H9 (cell line): ENCODE measurements at regions not wholly inside any gene's neighbourhood (a gene's known extent, or its start where the extent isn't known, plus 50 kb on each side); places are given as distances from the start of the nearest gene placed in this dataset.

Experiments
- DNase-seq: peaks from one replicate; pipeline ENCODE4 v3.0.0-alpha.2; 2017
- H2AFZ ChIP-seq: one replicate; pipeline ENCODE4 v1.6.1; 2013; ENCODE audit warnings: mild to moderate bottlenecking, low read length, control low read depth, moderate library complexity
- H2AK5ac ChIP-seq: 2 replicates; pipeline ENCODE4 v1.6.1; 2013; ENCODE audit warnings: low read length, control low read depth, mixed read lengths; ENCODE audit not compliant: insufficient read length
- H2BK120ac ChIP-seq: one replicate; pipeline ENCODE4 v1.6.1; 2013; ENCODE audit warnings: low read depth, mild to moderate bottlenecking, low read length, control low read depth, inconsistent platforms; ENCODE audit not compliant: poor library complexity, severe bottlenecking
- H2BK12ac ChIP-seq: 2 replicates; pipeline ENCODE4 v1.6.1; 2013; ENCODE audit warnings: low read length, control low read depth, mixed read lengths, low read depth; ENCODE audit not compliant: insufficient read length
- H2BK15ac ChIP-seq: 2 replicates; pipeline ENCODE4 v1.6.1; 2013; ENCODE audit warnings: low read depth, low read length, control low read depth
- H2BK20ac ChIP-seq: one replicate; pipeline ENCODE4 v1.6.1; 2013; ENCODE audit warnings: low read depth, mild to moderate bottlenecking, low read length, control low read depth, inconsistent platforms; ENCODE audit not compliant: poor library complexity, severe bottlenecking
- H2BK5ac ChIP-seq: 2 replicates; pipeline ENCODE4 v1.6.1; 2013; ENCODE audit warnings: low read length, control low read depth, mixed read lengths; ENCODE audit not compliant: insufficient read length
- H3K14ac ChIP-seq: 2 replicates; pipeline ENCODE4 v1.6.1; 2013; ENCODE audit warnings: low read length, control low read depth; ENCODE audit not compliant: insufficient read depth
- H3K18ac ChIP-seq: 2 replicates; pipeline ENCODE4 v1.6.1; 2013; ENCODE audit warnings: low read depth, mild to moderate bottlenecking, mixed read lengths, low read length, control low read depth; ENCODE audit not compliant: insufficient read length
- H3K23ac ChIP-seq: 2 replicates; pipeline ENCODE4 v1.6.1; 2013; ENCODE audit warnings: low read length, control low read depth, mixed read lengths, low read depth; ENCODE audit not compliant: insufficient read length
- H3K23me2 ChIP-seq: 2 replicates; pipeline ENCODE4 v1.6.1; 2013; ENCODE audit warnings: low read depth, mild to moderate bottlenecking, mixed read lengths, low read length, control low read depth; ENCODE audit not compliant: insufficient read length, poor library complexity, severe bottlenecking
- H3K27ac ChIP-seq: 2 replicates; pipeline ENCODE4 v1.5.1; 2013; ENCODE audit warnings: low read length, control low read depth, mixed read lengths, low read depth; ENCODE audit not compliant: insufficient read length
- H3K27me3 ChIP-seq: 2 replicates; pipeline ENCODE4 v1.6.1; 2013; ENCODE audit warnings: low read length, control low read depth, inconsistent platforms; ENCODE audit not compliant: insufficient read depth
- H3K4ac ChIP-seq: 2 replicates; pipeline ENCODE4 v1.6.1; 2013; ENCODE audit warnings: low read depth, mild to moderate bottlenecking, control low read depth, inconsistent platforms, low read length, moderate library complexity
- H3K4me1 ChIP-seq: 2 replicates; pipeline ENCODE4 v1.6.1; 2013; ENCODE audit warnings: low read length, control low read depth, inconsistent platforms; ENCODE audit not compliant: insufficient read depth
- H3K4me2 ChIP-seq: 2 replicates; pipeline ENCODE4 v1.6.1; 2013; ENCODE audit warnings: low read length, control low read depth, mixed read lengths; ENCODE audit not compliant: insufficient read length, insufficient read depth
- H3K56ac ChIP-seq: 2 replicates; pipeline ENCODE4 v1.6.1; 2013; ENCODE audit warnings: low read depth, mild to moderate bottlenecking, mixed read lengths, low read length, control low read depth; ENCODE audit not compliant: insufficient read length
- H3K79me1 ChIP-seq: 2 replicates; pipeline ENCODE4 v1.6.1; 2013; ENCODE audit warnings: low read depth, mild to moderate bottlenecking, moderate library complexity, low read length, control low read depth, inconsistent platforms; ENCODE audit not compliant: insufficient read depth, poor library complexity, severe bottlenecking
- H3K79me2 ChIP-seq: 2 replicates; pipeline ENCODE4 v1.6.1; 2013; ENCODE audit warnings: low read length, control low read depth, inconsistent platforms; ENCODE audit not compliant: insufficient read depth
- H3K9ac ChIP-seq: 2 replicates; pipeline ENCODE4 v1.6.1; 2013; ENCODE audit warnings: low read length, control low read depth, mixed read lengths; ENCODE audit not compliant: insufficient read length; ENCODE audit errors: extremely low read depth
- H3K9me3 ChIP-seq: one replicate; pipeline ENCODE4 v1.6.1; 2013; ENCODE audit warnings: low read depth, low read length, inconsistent platforms; ENCODE audit not compliant: control insufficient read depth
- H3T11ph ChIP-seq: one replicate; pipeline ENCODE4 v1.6.1; 2013; ENCODE audit warnings: mild to moderate bottlenecking, low read length, control low read depth, inconsistent platforms
- H4K20me1 ChIP-seq: one replicate; pipeline ENCODE4 v1.6.1; 2013; ENCODE audit not compliant: control insufficient read depth, insufficient read length, insufficient read depth
- H4K5ac ChIP-seq: 2 replicates; pipeline ENCODE4 v1.6.1; 2013; ENCODE audit warnings: low read depth, mild to moderate bottlenecking, mixed read lengths, low read length, control low read depth; ENCODE audit not compliant: insufficient read length
- H4K8ac ChIP-seq: replicated peaks from 2 replicates; pipeline ENCODE4 v1.6.1; 2013; ENCODE audit warnings: low read length, control low read depth, mixed read lengths, low read depth; ENCODE audit not compliant: insufficient read length
- H4K91ac ChIP-seq: 2 replicates; pipeline ENCODE4 v1.6.1; 2013; ENCODE audit warnings: low read depth, mild to moderate bottlenecking, moderate library complexity, mixed read lengths, low read length, control low read depth; ENCODE audit not compliant: insufficient read length
- H3K27ac Mint-ChIP-seq, 3 experiments: 2 replicates in 2 of 3; 3 replicates in 1 of 3; pipeline ENCODE4 v1.8.0; 2020 to 2021; ENCODE audit warnings: mixed read lengths in 3 of 3, mild to moderate bottlenecking in 1 of 3, moderate library complexity in 1 of 3
- H3K27me3 Mint-ChIP-seq: 2 replicates; pipeline ENCODE4 v1.8.0; 2021; ENCODE audit warnings: low read depth, mild to moderate bottlenecking, moderate library complexity, mixed read lengths
- H3K36me3 Mint-ChIP-seq, 3 experiments: 2 replicates in 2 of 3; 3 replicates in 1 of 3; pipeline ENCODE4 v1.8.0; 2020 to 2021; ENCODE audit warnings: low read depth in 3 of 3, mixed read lengths in 3 of 3; ENCODE audit not compliant: insufficient read depth in 1 of 3
- H3K4me1 Mint-ChIP-seq, 2 experiments: 2 replicates each; pipeline ENCODE4 v1.8.0; 2020; ENCODE audit warnings: mixed read lengths in 2 of 2
- H3K4me3 Mint-ChIP-seq, 2 experiments: 2 replicates in 1 of 2; 3 replicates in 1 of 2; pipeline ENCODE4 v1.8.0; 2020 to 2021; ENCODE audit warnings: mild to moderate bottlenecking in 2 of 2, mixed read lengths in 2 of 2, moderate library complexity in 1 of 2
- H3K9me3 Mint-ChIP-seq, 2 experiments: 2 replicates in 1 of 2; 3 replicates in 1 of 2; pipeline ENCODE4 v1.8.0; 2020; ENCODE audit warnings: mild to moderate bottlenecking in 2 of 2, mixed read lengths in 2 of 2, moderate library complexity in 1 of 2
- CTCF ChIP-seq: fragments of 200-600 bp; sonication (generic); conservative IDR thresholded peaks from 3 replicates; pipeline ENCODE4 v1.8.0; 2021; ENCODE audit warnings: antibody characterized with exemption, mild to moderate bottlenecking
- WGBS: extraction: QIAGEN DNeasy Blood & Tissue Kit; methylation state at CpG from one replicate; pipeline ENCODE4 v1.1.7; 2013; ENCODE audit warnings: missing lambda C conversion rate, low lambda C conversion rate, mixed read lengths; ENCODE audit not compliant: insufficient read length; ENCODE audit errors: extremely low coverage; 5-methylcytosine and 5-hydroxymethylcytosine counted together

- H3K4me1 Mint-ChIP-seq, result no peaks in the 10 kb centered on the region
- Histone ChIP-seq H2BK15ac (no peak overlapping the region), H4K5ac (no peak overlapping the region), H3K79me1 (no peaks in the 10 kb centered on the region), H3K27ac (no peak overlapping the region), H2AK5ac (no peak overlapping the region), H3T11ph (no peak overlapping the region), H3K18ac (no peak overlapping the region), H2BK20ac (no peak overlapping the region), H3K27me3 (no peaks in the 10 kb centered on the region; the same call in 1 of the 2 replicates), H3K4me2 (no peak overlapping the region), H3K14ac (no peak overlapping the region), H3K9ac (no peak overlapping the region), H3K23me2 (no peaks in the 10 kb centered on the region), H4K20me1 (no peaks in the 10 kb centered on the region), H4K8ac (no peak overlapping the region), H3K56ac (no peak overlapping the region), H2BK12ac (no peak overlapping the region), H2AFZ (no peak overlapping the region), H4K91ac (no peak overlapping the region), H3K9me3 (no peaks in the 10 kb centered on the region), H3K23ac (no peak overlapping the region), H3K79me2 (no peaks in the 10 kb centered on the region), H2BK5ac (no peak overlapping the region), H3K4ac (no peak overlapping the region), H2BK120ac (no peak overlapping the region), H3K4me1 (no peaks in the 10 kb centered on the region)
- TF ChIP-seq CTCF, result no peak
- H3K27me3 Mint-ChIP-seq, result no peaks in the 10 kb centered on the region; the same call in 1 of the 2 replicates
- H3K27ac Mint-ChIP-seq, result no peak overlapping the region
- H3K4me3 Mint-ChIP-seq, result no peak overlapping the region
- no peaks in the 10 kb centered on the region for H3K9me3 Mint-ChIP-seq
- no CpG with 5 or more reads among the region's 2 CpGs for WGBS
- DNase-seq, result no peak
- H3K36me3 Mint-ChIP-seq, result no peaks in the 10 kb centered on the region; a peak in 1 of 7 replicates
These were observed 296.4 kb downstream of the MAP2K6 start for GRCh38 chr17:69710926-69711325.
